DOHH2 (cell line): ENCODE measurements at regions not wholly inside any gene's neighbourhood (a gene's known extent, or its start where the extent isn't known, plus 50 kb on each side); places are given as distances from the start of the nearest gene placed in this dataset.

Experiments used
- H3F3A ChIP-seq: fragments of 200-600 bp; sonication (generic), shearing (Covaris generic); 2 replicates; pipeline ENCODE4 v1.6.0; 2016; ENCODE audit warnings: antibody characterized with exemption, mild to moderate bottlenecking; ENCODE audit not compliant: control insufficient read depth, insufficient read depth
- H3K27ac ChIP-seq: fragments of 200-600 bp; sonication (generic); 2 replicates; pipeline ENCODE4 v1.5.1; 2014; ENCODE audit warnings: low read depth, mild to moderate bottlenecking, low read length, moderate library complexity
- H3K27me3 ChIP-seq: fragments of 200-600 bp; sonication (generic); 2 replicates; pipeline ENCODE4 v1.6.1; 2014; ENCODE audit warnings: mild to moderate bottlenecking, low read length, mixed read lengths; ENCODE audit not compliant: control insufficient read depth
- H3K36me3 ChIP-seq: fragments of 200-600 bp; sonication (generic); 2 replicates; pipeline ENCODE4 v1.6.1; 2014; ENCODE audit warnings: mild to moderate bottlenecking, low read length, moderate library complexity, mixed read lengths; ENCODE audit not compliant: control insufficient read depth
- H3K4me1 ChIP-seq: fragments of 200-600 bp; sonication (generic); 2 replicates; pipeline ENCODE4 v1.6.1; 2014; ENCODE audit warnings: mild to moderate bottlenecking, low read length, mixed read lengths; ENCODE audit not compliant: control insufficient read depth
- H3K4me2 ChIP-seq: fragments of 200-600 bp; sonication (generic); 2 replicates; pipeline ENCODE4 v1.6.0; 2014; ENCODE audit warnings: mild to moderate bottlenecking, low read length, moderate library complexity
- H3K4me3 ChIP-seq: fragments of 200-600 bp; sonication (generic); 2 replicates; pipeline ENCODE4 v1.5.1; 2014; ENCODE audit warnings: mild to moderate bottlenecking, low read length, mixed read lengths
- H3K79me2 ChIP-seq: fragments of 200-600 bp; sonication (generic); 2 replicates; pipeline ENCODE4 v1.6.1; 2014; ENCODE audit warnings: mild to moderate bottlenecking, low read length, mixed read lengths; ENCODE audit not compliant: control insufficient read depth
- H3K9me2 ChIP-seq: fragments of 200-600 bp; sonication (generic); replicated peaks from 2 replicates; pipeline ENCODE4 v1.6.1; 2014; ENCODE audit warnings: mild to moderate bottlenecking, low read length, mixed read lengths; ENCODE audit not compliant: control insufficient read depth
- H3K9me3 ChIP-seq: fragments of 200-600 bp; sonication (generic); 2 replicates; pipeline ENCODE4 v1.6.1; 2014; ENCODE audit warnings: antibody characterized with exemption, low read length, mixed read lengths; ENCODE audit not compliant: control insufficient read depth, insufficient read depth
- H4K20me1 ChIP-seq: fragments of 200-600 bp; sonication (generic); 2 replicates; pipeline ENCODE4 v1.6.0; 2014; ENCODE audit warnings: low read depth, mild to moderate bottlenecking, antibody characterized with exemption, low read length, moderate library complexity; ENCODE audit not compliant: control insufficient read depth, insufficient read depth
- CTCF ChIP-seq: fragments of 200-600 bp; sonication (generic); IDR thresholded peaks from one replicate; pipeline ENCODE4 v1.5.1; 2014; ENCODE audit warnings: antibody characterized with exemption, mild to moderate bottlenecking, low read depth, low read length; ENCODE audit not compliant: poor library complexity, severe bottlenecking
- EZH2phosphoT487 ChIP-seq: fragments of 200-600 bp; sonication (generic); IDR thresholded peaks from 2 replicates; pipeline ENCODE4 v1.6.1; 2017; ENCODE audit warnings: borderline replicate concordance, mild to moderate bottlenecking, antibody characterized with exemption, low read length, moderate library complexity, mixed read lengths

- Histone ChIP-seq H3K9me3 (no peaks in the 10 kb centered on the region), H3K9me2 (no peaks in the 10 kb centered on the region), H3K4me2 (no peak overlapping the region), H4K20me1 (no peaks in the 10 kb centered on the region), H3K27ac (no peak overlapping the region), H3K4me3 (no peak overlapping the region), H3K4me1 (no peaks in the 10 kb centered on the region), H3F3A (no peaks in the 10 kb centered on the region), H3K36me3 (no peaks in the 10 kb centered on the region), H3K79me2 (no peaks in the 10 kb centered on the region), H3K27me3 (no peaks in the 10 kb centered on the region)
- TF ChIP-seq EZH2phosphoT487 (no peak), CTCF (no peak)
Observed at GRCh38 chr10:83332690-83333089, 806.6 kb upstream of the GHITM start.

- no peak overlapping the region for H3K4me3 ChIP-seq
- no peak for TF ChIP-seq EZH2phosphoT487
- no peak for TF ChIP-seq CTCF
Observed at GRCh38 chr10:83333566-83333965, 805.7 kb upstream of the GHITM start.

GRCh38 chr10:83343676-83344075, 795.6 kb upstream of the GHITM start:
- H3K9me3 ChIP-seq = no peaks in the 10 kb centered on the region
- H3K79me2 ChIP-seq = no peaks in the 10 kb centered on the region
- no peaks in the 10 kb centered on the region for H3K27me3 ChIP-seq
- no peaks in the 10 kb centered on the region for H3K36me3 ChIP-seq
- no peak overlapping the region for H3K27ac ChIP-seq
- no peak overlapping the region for H3K4me3 ChIP-seq
- no peak overlapping the region for H3K4me2 ChIP-seq
- TF ChIP-seq CTCF = no peak
- TF ChIP-seq EZH2phosphoT487 = no peak
- no peaks in the 10 kb centered on the region for H4K20me1 ChIP-seq
- H3F3A ChIP-seq = no peaks in the 10 kb centered on the region
- no peaks in the 10 kb centered on the region for H3K4me1 ChIP-seq
- no peaks in the 10 kb centered on the region for H3K9me2 ChIP-seq

More at GRCh38 chr10:83333566-83333965, 805.7 kb upstream of the GHITM start:
- no peaks in the 10 kb centered on the region for H3K79me2 ChIP-seq
- H3K9me2 ChIP-seq = no peaks in the 10 kb centered on the region
- no peaks in the 10 kb centered on the region for H3K4me1 ChIP-seq
- no peaks in the 10 kb centered on the region for H4K20me1 ChIP-seq
- no peaks in the 10 kb centered on the region for H3K36me3 ChIP-seq
- no peaks in the 10 kb centered on the region for H3K27me3 ChIP-seq
- no peak overlapping the region for H3K4me2 ChIP-seq
- no peaks in the 10 kb centered on the region for H3K9me3 ChIP-seq
- no peak overlapping the region for H3K27ac ChIP-seq
- H3F3A ChIP-seq = no peaks in the 10 kb centered on the region
